ENCODE measurements at regions not wholly inside any gene's neighbourhood (a gene's known extent, or its start where the extent isn't known, plus 50 kb on each side); places are given as distances from the start of the nearest gene placed in this dataset.

DNA sequence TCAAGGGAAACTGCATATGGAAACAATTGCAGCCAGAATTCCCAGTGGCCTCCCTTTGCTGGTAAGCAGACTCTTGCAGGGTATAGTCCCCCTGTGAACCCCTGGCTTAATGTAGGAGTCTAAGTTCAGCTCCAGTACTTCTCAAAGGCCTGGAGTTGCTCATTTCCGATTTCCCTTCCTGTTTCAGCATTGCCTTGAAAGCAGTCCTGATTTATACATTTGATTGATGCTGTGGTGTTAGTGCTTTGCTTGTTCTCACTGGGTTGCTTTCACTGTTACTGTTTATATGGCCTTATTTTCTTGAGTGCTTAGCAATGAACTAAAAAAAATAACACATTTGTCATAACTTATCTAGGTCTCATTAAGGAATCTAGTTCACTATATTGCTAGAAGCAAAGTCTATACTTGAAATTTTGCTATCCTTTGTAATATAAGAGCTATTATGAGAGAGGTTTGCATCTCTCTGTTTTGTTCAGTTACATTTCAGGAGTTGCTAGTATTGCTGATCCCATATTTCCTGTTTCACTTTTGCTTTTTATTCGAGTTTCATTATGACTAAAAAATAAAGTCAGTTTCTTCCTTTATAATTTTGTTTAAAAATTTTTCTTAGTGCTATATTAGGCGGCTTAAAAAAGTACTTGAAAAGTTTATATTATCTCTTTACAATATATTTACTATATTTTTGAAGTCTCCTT is 122.4 kb upstream of the NMUR2 start:
- Histone ChIP-seq H3K27me3 (no peaks in the 10 kb centered on the region), H4K20me1 (no peaks in the 10 kb centered on the region), H3K4me3 (no peak overlapping the region), H3K4me1 (peaks cover 8% of the 10 kb centered on the region), H3K9me3 (no peaks in the 10 kb centered on the region), H3K9ac (no peak overlapping the region), H3K27ac (no peak overlapping the region), H3K4me2 (peak overlapping the region; percentile 17; the same call in 1 of the 2 replicates), H3K36me3 (no peaks in the 10 kb centered on the region)
- TF ChIP-seq Cebpa-rat (IDR thresholded peaks at IDR 0.05), result no peak

DNA sequence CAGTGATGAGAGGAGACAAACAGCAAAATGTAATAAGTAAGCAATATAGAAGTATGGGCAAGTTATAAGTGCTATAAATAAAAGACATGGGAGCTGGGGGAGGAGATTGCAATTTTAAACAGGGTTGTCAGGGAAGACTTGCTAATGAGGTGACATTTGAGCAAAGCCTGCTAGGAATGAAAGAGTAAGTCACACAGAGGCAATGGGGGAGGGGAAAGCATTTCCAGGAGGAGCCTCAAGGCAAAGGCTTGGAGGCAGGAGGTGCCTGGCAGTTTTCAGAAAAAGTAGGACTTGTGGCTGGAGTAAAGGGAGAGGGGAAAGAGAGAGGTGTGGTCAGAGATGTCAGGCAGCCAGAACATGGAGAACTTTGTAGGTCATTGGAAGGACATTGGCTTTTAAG is 124.4 kb upstream of the NMUR2 start:
- Histone ChIP-seq H3K4me3 (no peak overlapping the region), H3K36me3 (no peaks in the 10 kb centered on the region), H3K9me3 (no peaks in the 10 kb centered on the region), H3K27ac (no peak overlapping the region), H3K27me3 (no peaks in the 10 kb centered on the region), H3K4me1 (peaks cover 8% of the 10 kb centered on the region), H3K9ac (no peak overlapping the region), H3K4me2 (no peak overlapping the region), H4K20me1 (no peaks in the 10 kb centered on the region)
- TF ChIP-seq Cebpa-rat (IDR thresholded peaks at IDR 0.05), result no peak

DNA sequence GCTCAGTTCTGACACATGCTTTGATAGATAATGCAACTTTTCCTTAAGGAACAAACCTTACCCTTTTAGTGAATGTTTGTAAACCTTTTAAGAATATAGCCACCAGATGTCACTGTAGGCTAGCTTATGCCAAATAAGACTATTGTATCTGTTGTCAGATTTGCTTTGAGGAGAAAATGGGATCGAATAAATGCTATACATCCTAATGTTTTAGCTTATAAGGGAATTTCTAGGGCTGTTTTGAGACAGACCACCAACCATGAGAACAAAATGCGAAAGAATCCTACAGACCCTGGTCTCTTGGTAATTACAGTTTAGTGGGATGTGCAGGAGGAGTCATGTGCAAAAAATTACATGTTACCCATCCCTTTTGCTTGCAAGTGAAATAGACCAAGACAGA is 127.6 kb upstream of the NMUR2 start:
- Histone ChIP-seq H3K4me1 (peaks cover under 1% of the 10 kb centered on the region), H3K4me2 (no peak overlapping the region), H3K9me3 (no peaks in the 10 kb centered on the region), H3K4me3 (no peak overlapping the region), H4K20me1 (no peaks in the 10 kb centered on the region), H3K27me3 (no peaks in the 10 kb centered on the region), H3K9ac (no peak overlapping the region), H3K27ac (no peak overlapping the region), H3K36me3 (no peaks in the 10 kb centered on the region)
- no peak for TF ChIP-seq Cebpa-rat (IDR thresholded peaks at IDR 0.05)

DNA sequence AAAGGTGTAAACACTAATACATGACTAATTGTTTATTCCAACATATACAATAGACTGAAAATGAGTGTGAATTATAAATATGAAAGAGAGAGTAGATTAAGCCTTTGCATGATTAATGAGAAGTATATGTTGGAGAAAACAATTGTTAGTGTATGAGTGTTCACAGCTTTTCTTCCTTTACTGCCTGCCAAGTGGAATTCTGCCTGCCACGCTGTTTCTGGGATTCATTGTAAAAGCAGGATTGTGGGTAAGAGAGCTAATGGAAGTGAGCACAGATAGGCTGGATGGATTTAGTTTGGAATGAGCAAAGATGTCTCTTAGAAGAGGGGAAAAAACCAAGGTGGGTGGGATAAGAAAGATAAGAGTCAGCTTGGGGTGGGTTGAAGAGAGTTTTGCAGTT is 129.6 kb upstream of the NMUR2 start:
- Histone ChIP-seq H4K20me1 (no peaks in the 10 kb centered on the region), H3K4me2 (no peak overlapping the region), H3K4me3 (no peak overlapping the region), H3K27me3 (no peaks in the 10 kb centered on the region), H3K36me3 (no peaks in the 10 kb centered on the region), H3K9me3 (no peaks in the 10 kb centered on the region), H3K9ac (no peak overlapping the region), H3K27ac (no peak overlapping the region), H3K4me1 (no peaks in the 10 kb centered on the region)
- TF ChIP-seq Cebpa-rat (IDR thresholded peaks at IDR 0.05), result no peak

DNA sequence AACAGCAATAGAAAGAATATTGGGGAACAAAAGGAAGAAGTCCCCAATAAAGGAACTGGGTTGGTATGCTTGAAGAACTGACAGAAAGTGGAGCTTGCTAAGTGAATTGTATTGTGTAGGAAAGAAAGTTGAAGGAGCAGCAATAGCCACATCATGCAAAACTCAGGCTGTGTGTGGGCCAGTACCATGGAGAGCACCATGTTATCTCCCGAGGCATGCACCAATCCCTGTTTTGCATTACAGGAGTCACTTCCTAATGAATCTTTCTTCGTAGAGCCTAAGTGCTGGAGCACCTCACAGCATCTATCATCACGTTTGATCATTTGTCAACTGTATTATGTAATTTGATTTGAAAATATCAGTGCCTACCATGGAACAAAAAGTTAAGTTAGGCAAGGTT is 137.7 kb upstream of the NMUR2 start:
- Histone ChIP-seq H3K4me2 (no peak overlapping the region), H3K36me3 (no peaks in the 10 kb centered on the region), H4K20me1 (no peaks in the 10 kb centered on the region), H3K4me3 (no peak overlapping the region), H3K27ac (no peak overlapping the region), H3K4me1 (no peaks in the 10 kb centered on the region), H3K27me3 (no peaks in the 10 kb centered on the region), H3K9me3 (no peaks in the 10 kb centered on the region), H3K9ac (no peak overlapping the region)
- no peak for TF ChIP-seq Cebpa-rat (IDR thresholded peaks at IDR 0.05)

DNA sequence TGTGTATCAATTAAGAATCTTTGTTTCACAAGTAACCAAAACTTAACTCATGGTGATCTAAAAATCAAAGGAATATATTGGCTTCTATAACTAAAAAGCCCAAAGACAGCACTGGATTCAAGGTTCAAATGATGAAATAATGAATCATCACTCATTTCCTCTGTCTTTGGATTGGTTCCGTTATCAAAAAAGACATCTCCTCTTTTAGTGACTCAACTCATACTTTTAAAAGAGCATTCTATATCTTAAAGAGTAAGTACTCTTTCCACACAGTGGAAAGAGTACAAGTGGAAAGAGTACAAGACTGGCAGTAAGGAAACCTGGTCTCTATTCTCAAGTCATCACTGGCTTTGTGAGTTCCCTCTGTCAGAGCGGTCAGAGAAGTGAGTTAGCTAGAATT is 141.4 kb upstream of the NMUR2 start:
- H3K9me3 ChIP-seq, result no peaks in the 10 kb centered on the region
- TF ChIP-seq Cebpa-rat (IDR thresholded peaks at IDR 0.05), result no peak
- H3K4me1 ChIP-seq, result no peaks in the 10 kb centered on the region
- no peaks in the 10 kb centered on the region for H3K36me3 ChIP-seq
- H3K9ac ChIP-seq, result no peak overlapping the region
- no peak overlapping the region for H3K27ac ChIP-seq
- H3K4me2 ChIP-seq, result no peak overlapping the region
- no peak overlapping the region for H3K4me3 ChIP-seq
- H4K20me1 ChIP-seq, result no peaks in the 10 kb centered on the region
- no peaks in the 10 kb centered on the region for H3K27me3 ChIP-seq

DNA sequence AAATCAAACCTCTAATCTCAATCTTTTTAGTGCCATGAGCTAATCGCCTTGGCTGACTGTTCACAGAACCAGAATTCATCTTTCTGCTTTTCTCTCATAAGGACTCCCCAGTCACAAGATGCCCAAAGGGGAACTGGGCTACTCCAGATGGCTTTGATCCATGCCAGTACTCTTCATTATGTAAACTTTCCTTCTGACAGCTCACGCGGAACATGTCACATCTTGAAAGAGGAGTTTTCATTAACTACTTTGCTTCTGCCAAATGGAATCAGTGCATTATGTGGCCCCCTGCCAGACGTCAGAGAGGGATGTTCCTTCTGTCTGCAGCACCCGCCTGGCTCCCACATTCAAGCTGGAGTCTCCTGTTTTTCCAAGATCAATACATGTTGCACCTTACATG is 142.1 kb upstream of the NMUR2 start:
- no peak overlapping the region for H3K4me2 ChIP-seq
- no peaks in the 10 kb centered on the region for H3K9me3 ChIP-seq
- no peaks in the 10 kb centered on the region for H4K20me1 ChIP-seq
- TF ChIP-seq Cebpa-rat (IDR thresholded peaks at IDR 0.05), result no peak
- no peak overlapping the region for H3K4me3 ChIP-seq
- H3K4me1 ChIP-seq, result no peaks in the 10 kb centered on the region
- no peak overlapping the region for H3K9ac ChIP-seq
- no peaks in the 10 kb centered on the region for H3K36me3 ChIP-seq
- no peaks in the 10 kb centered on the region for H3K27me3 ChIP-seq
- no peak overlapping the region for H3K27ac ChIP-seq

DNA sequence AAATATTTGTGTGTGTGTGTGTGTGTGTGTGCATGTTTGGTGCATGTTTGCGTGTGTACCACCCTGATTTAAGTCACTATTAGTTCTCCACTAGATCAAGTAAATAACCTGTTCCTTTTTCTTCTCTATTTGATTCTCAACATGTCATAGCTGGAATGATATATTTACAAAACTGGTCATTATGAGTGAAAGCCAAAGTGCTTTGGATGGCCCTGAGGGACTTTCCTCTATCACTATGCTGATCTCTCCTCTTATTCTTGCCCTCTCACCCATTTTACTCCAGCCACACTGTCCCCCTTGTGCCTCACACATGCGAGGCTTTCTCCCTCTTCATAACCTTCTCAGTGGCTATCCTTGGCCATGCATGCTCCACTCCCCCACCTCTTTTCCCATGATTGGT is 144.6 kb upstream of the NMUR2 start:
- no peaks in the 10 kb centered on the region for H3K27me3 ChIP-seq
- no peak overlapping the region for H3K27ac ChIP-seq

DNA sequence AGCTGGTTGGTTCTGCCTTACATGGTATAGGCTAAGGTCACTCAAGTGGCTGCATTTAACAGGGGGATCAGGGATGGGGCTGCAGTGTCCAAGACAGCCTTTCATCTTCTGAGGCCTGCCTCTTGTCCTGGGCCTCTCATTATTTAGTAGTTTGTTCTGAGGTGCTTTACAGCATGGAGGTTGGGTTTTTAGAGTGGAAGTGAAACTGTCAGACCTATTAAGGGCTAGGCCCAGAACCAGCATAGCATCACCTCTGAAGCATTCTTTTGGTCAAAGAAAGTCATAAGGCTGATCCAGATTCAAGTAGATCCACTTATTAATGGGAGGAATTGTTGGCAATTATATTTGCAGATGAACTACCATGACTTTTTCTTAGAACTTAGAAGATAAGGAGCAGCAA is 146.0 kb upstream of the NMUR2 start:
- H4K20me1 ChIP-seq, result no peaks in the 10 kb centered on the region
- no peak overlapping the region for H3K27ac ChIP-seq
- H3K9ac ChIP-seq, result no peak overlapping the region
- no peaks in the 10 kb centered on the region for H3K36me3 ChIP-seq
- no peak overlapping the region for H3K4me3 ChIP-seq
- no peaks in the 10 kb centered on the region for H3K4me1 ChIP-seq
- no peak for TF ChIP-seq Cebpa-rat (IDR thresholded peaks at IDR 0.05)
- no peak overlapping the region for H3K4me2 ChIP-seq
- H3K9me3 ChIP-seq, result no peaks in the 10 kb centered on the region
- H3K27me3 ChIP-seq, result no peaks in the 10 kb centered on the region

More for the DNA sequence above, 144.6 kb upstream of the NMUR2 start:
- Histone ChIP-seq H3K4me1 (no peaks in the 10 kb centered on the region), H4K20me1 (no peaks in the 10 kb centered on the region), H3K9me3 (no peaks in the 10 kb centered on the region), H3K9ac (no peak overlapping the region), H3K36me3 (no peaks in the 10 kb centered on the region), H3K4me2 (no peak overlapping the region), H3K4me3 (no peak overlapping the region)
- no peak for TF ChIP-seq Cebpa-rat (IDR thresholded peaks at IDR 0.05)

DNA sequence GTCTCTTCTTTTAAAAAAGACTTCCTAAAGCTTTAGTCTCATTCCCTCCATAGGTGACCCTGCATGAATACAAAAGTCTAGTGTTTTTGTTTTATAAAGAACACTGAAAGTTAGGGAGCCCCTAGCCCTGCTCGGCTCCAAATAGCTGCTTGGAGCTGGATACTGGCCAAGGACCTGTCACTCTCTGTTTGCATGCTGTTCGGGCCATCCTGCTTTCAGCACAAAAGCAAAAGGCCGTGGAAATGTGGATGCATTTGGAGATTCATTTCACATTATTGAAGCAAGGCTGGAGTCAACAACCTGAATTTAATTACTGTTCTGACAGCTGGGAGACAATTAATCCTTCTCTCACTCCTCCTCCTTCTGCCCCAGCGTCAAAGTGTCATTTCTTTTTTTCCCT is 151.7 kb upstream of the NMUR2 start:
- no peak overlapping the region for H3K9ac ChIP-seq
- H3K4me3 ChIP-seq, result no peak overlapping the region
- H3K27ac ChIP-seq, result no peak overlapping the region
- no peaks in the 10 kb centered on the region for H3K4me1 ChIP-seq
- TF ChIP-seq Cebpa-rat (IDR thresholded peaks at IDR 0.05), result no peak
- no peaks in the 10 kb centered on the region for H4K20me1 ChIP-seq
- H3K36me3 ChIP-seq, result no peaks in the 10 kb centered on the region
- no peaks in the 10 kb centered on the region for H3K27me3 ChIP-seq
- H3K4me2 ChIP-seq, result no peak overlapping the region
- H3K9me3 ChIP-seq, result no peaks in the 10 kb centered on the region
